ENCODE measurements at regions not wholly inside any gene's neighbourhood (a gene's known extent, or its start where the extent isn't known, plus 50 kb on each side); places are given as distances from the start of the nearest gene placed in this dataset.
A peak's percentile ranks its signal among the peaks of the same experiment; 100 is the strongest.

GRCh38 chr1:19557609-19558051 is 72.3 kb upstream of the CAPZB start (continued):
- TF ChIP-seq CEBPB (tag; IDR thresholded peaks at IDR 0.05) (peak; percentile 79), HMGN3 (IDR thresholded peaks at IDR 0.05; ENCODE audit: borderline replicate concordance, extremely low read depth, insufficient read length, low read depth, low read length) (no peak), LEF1 (IDR thresholded peaks at IDR 0.05) (no peak), CHAMP1 (IDR thresholded peaks at IDR 0.05) (no peak), YBX1 (IDR thresholded peaks at IDR 0.05) (no peak), ADNP (tag; IDR thresholded peaks at IDR 0.05) (no peak), TSC22D4 (tag; IDR thresholded peaks at IDR 0.05) (no peak), ARID1B (IDR thresholded peaks at IDR 0.05) (peak; percentile 39; the same call in 1 of the 2 replicates), SIN3A (IDR thresholded peaks at IDR 0.05; ENCODE audit: borderline replicate concordance in 2 of 2, control insufficient read depth in 1 of 2, low read depth in 2 of 2, low read length in 2 of 2) (no peak), ZNF311 (CRISPR knock-in tag; IDR thresholded peaks at IDR 0.05) (no peak), OTX1 (CRISPR knock-in tag; IDR thresholded peaks at IDR 0.05) (peak; percentile 89; the same call in 1 of the 2 replicates), MIER1 (IDR thresholded peaks at IDR 0.05; ENCODE audit: low read depth) (no peak), ATF4 (CRISPR knock-in tag; IDR thresholded peaks at IDR 0.05) (0 out of 2 replicates have a peak, but pooled peaks have one; percentile 49), MAFG (tag; conservative IDR thresholded peaks at IDR 0.05) (no peak), RNF2 (IDR thresholded peaks at IDR 0.05) (no peak), ARID3B (CRISPR knock-in tag; IDR thresholded peaks at IDR 0.05; ENCODE audit: borderline replicate concordance) (no peak), TAF1 (IDR thresholded peaks at IDR 0.05; ENCODE audit: control insufficient read depth, extremely low read depth, insufficient read depth, low read length, severe bottlenecking) (no peak), MYBL2 (IDR thresholded peaks at IDR 0.05; ENCODE audit: low read depth) (no peak), MYBL2 (CRISPR knock-in tag; IDR thresholded peaks at IDR 0.05; ENCODE audit: borderline replicate concordance) (no peak), ZNF282 (CRISPR knock-in tag; IDR thresholded peaks at IDR 0.05) (no peak), CC2D1A (IDR thresholded peaks at IDR 0.05) (no peak), KDM2B (CRISPR knock-in tag; IDR thresholded peaks at IDR 0.05) (no peak), CBX8 (IDR thresholded peaks at IDR 0.05; ENCODE audit: borderline replicate concordance, extremely low read depth, low read depth, low read length, poor library complexity, severe bottlenecking) (no peak), U2AF2 (optimal IDR thresholded peaks at IDR 0.05; ENCODE audit: low read depth, low read length) (no peak), ETV1 (tag; conservative IDR thresholded peaks at IDR 0.05; ENCODE audit: low read depth) (0 out of 2 replicates have a peak, but pooled peaks have one; percentile 24)
